HG03280 (cell line): ENCODE measurements at regions not wholly inside any gene's neighbourhood (a gene's known extent, or its start where the extent isn't known, plus 50 kb on each side); places are given as distances from the start of the nearest gene placed in this dataset.
"Not testable (repeated sequence)": the region's sequence is repeated elsewhere in the genome, so short reads cannot be mapped to it uniquely, and the experiment has no call there.

Experiments
- ATAC-seq: cut with Tn5 transposase; IDR thresholded peaks from one replicate; pipeline ENCODE4 v1.9.1; 2021; ENCODE audit warnings: mild to moderate bottlenecking, moderate library complexity; ENCODE audit not compliant: unreplicated experiment

DNA sequence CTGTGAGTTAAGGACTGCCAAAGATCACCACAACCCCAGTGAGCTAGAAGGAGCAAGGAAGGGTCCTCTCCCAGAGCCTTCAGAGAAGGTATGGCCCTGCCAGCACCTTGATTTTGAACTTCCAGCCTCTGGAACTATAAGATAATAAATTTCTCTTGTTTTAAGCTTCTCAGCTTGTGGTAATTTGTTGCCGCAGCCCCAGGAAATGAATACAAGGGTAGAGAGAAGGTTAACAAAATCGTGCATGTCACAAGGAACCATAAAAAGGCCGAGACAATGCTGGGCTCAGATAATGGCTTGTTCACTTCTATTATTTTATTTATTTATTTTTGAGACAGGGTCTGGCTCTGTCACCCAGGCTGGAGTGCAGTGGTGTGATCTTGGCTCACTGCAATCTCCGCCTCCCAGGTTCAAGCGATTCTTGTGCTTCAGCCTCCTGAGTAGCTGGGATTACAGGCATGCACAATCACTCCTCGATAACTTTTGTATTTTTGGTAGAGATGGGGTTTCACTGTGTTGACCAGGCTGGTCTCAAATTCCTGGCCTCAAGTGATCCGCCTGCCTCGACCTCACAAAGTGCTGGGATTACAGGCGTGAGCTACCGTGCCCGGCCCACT lies 71.5 kb downstream of the WSB1 start:
- ATAC-seq = not testable (repeated sequence)

DNA sequence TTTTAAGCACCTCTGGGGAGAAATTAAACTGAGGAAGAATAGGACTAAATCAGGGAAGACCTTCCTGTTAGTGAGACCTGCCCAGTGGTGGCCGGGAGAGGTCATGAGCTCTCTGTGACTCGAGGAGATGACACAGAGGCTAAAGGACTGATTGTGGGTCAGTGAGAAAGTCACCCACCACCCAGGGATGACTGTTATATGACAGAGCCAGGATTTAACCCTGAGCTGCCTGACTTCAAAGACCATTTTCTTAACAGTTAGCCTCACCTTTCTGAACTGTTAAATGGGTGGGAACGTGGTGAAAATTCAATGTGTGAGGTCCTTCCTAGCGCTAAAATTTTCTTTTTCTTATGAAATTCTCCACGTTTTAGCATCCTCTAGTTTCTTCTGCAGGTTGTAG lies 72.5 kb downstream of the WSB1 start:
- no peak for ATAC-seq

DNA sequence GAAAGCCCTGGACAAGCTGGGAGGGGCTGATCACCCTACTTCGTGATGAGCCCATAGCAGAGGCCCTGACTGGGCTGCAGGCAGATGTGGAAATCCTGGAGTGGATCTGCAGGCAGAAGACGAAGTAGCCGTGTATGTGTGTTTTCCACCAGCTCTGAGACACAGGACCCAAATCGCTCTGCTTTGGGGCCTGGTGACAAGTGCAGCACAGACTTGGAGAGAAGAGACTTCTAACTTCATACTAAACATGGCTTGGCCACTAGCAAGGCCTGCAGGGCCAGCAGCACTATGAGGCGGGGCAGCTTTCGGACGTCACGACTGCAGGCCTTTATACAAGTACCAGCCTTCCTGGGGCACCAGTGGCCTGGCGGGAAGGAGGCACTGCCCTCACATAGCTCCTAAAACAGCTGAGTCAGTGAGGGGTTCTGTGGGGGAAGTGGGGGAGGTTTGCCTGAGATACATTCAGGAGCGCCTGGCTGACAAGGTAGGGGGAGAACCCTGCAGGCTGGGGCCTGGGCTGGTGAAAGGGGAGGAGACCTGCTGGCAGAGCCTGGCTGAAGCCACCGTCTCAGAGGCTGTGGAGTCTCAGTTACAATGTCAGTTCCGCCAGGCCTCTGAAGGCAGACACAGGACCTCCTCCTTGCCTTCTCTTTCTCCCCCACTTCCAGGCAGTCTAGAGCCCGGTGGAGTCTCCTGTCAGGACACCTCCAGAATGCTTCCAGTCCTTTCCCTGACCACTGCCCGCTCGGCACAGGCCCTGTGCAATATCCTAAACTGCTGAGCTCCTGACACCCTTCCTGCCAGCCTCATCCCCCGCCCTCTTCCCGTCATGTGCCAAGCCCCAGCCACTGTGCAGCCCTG lies 73.4 kb downstream of the WSB1 start:
- no peak for ATAC-seq

DNA sequence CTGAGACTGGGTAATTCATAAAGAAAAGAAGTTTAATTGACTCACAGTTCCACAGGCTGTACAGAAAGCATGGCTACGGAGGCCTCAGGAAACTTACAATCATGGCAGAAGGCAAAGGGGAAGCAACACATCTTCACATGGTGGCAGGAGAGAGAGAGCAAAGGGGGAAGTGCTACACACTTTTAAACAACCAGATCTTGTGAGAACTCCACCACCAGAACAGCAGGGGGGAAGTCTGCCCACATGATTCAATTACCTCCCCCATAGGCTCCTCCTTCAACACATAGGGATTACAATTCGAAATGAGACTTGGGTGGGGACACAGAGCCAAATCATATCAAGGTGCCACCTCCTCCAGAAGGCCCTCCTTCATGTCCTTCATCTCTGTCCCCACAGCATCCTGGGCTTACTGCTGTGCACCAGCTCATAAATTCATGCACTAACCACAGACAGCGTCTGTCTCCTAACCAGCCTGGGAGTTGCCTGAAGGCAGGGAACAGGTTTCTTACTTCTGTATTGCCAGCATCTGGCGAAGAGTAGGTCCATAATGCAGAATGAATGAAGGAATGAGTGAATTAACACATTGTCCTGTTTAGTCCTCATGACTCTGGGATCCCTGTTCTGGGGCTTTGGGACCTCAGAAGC lies 74.4 kb downstream of the WSB1 start:
- ATAC-seq = no peak

DNA sequence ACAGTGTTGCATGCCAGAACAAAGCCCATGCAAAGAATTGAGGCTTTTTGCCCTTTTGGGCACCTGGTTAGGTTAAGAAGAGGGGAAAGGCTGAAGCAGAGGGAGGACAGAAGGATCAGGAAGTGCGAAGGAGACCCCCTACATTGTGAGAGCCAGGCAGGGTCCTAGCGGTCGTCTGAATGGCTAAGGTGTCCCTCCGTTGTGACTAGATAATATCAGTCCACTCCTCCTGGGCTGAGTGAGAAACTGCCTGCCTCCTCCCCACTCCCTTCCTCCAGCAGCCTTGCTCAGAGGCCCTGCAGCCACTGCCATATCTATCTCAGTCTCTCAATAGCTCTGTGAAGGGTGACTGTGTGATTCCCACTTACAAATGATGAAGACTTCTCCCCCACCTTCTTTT lies 75.1 kb downstream of the WSB1 start:
- ATAC-seq = no peak

DNA sequence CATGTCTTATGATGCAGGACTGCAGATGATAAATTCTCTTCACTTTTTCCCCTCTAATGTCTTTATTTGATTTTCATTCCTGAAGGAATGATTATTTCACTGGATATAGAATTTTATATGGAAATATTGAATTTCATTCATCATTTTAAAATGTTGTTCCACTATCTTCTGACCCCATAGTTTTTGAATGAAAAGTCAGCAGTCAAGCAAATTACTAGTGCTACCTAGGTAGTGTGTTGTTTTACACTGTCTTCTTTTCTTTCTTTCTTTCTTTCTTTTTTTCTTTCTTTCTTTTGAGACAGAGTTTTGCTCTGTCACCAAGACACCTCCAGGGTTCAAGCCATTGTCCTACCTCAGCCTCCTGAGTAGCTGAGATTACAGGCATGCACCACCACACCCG lies 76.9 kb downstream of the WSB1 start:
- no peak for ATAC-seq

DNA sequence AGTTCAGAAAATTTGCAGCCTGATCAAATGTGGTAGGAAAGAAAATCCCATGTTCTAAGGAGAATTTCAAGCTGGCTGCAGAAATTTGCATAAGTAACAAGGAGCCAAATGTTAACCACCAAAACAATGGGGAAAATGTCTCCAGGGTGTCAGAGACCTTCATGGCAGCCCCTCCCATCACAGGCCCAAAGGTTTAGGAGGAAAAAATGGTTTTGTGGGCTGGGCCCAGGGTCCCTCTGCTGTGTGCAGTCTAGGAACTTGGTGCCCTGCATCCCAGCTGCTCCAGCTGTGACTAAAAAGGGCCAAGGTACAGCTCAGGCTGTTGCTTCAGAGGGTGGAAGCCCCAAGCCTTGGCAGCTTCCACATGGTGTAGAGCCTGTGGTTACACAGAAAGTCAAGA lies 79.8 kb downstream of the WSB1 start:
- ATAC-seq = not testable (repeated sequence)

DNA sequence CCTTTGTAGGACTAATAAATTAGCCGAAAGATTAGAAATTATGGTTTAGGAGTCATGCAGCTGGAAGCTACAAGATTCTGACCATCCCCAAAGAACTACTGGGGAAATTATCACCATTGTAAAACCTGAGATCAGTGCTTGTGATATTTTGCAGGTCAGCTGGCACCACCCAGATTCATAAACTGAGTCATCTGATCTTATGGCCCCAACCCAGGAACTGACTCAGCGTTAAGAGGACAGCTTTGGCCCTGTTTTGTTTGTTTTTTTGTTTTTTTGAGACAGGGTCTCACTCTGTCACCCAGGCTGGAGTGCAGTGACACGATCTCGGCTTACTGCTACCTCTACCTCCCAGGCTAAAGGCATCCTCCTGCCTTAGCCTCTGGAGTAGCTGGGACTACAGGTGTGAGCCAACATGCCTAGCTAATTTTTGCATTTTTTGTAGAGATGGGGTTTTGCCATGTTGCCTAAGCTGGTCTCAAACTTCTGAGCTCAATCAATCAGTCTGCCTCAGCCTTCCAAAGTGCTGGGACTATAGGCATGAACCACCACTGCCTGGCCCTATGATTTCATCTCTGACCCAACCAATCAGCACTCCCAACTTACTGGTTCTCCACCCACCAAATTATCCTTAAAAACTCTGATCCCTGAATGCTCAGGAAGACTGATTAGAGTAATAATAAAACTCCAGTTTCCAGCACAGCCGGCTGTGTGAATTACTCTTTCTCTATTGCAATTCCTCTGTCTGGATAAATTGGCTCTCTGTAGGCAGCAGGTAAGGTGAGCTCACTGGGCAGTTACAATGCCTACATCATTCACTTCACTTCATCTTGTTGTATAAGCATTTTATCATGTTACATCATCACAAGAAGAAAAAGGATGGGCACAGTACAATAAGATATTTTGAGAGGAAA lies 79.4 kb upstream of the KSR1 start:
- ATAC-seq = no peak

DNA sequence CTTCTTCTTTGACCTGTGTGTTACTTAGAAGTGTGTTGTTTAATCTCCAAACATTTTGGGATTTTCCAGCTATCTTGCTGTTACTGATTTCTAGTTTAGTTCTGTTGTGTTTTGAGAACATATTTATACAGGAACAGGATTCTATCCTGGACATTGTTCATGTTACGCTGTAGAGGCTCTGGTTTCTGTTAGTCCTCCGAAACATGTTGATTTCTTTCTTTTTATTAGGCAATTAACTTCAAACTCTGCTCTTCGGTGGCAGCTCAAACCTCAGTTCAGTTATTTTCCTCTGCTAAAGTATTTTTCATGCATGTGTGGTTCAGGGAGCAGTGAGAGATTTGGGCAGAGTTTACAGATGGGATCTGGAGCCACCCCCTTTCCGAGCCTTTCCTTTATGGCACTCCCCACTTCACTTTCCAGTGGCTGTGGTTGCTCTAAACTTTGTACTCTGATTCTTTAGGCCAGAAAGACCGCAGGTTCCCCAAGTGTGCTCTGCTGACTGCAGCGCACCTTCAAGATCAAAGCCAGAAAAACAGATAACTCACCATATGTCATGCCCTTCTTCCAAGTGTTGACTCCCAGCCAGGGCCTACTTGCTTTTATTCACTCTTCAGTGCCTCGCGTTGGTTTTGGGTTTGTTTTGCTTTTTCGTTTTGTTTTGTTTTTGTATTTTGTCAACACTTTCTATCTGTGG lies 77.6 kb upstream of the KSR1 start:
- ATAC-seq = no peak

DNA sequence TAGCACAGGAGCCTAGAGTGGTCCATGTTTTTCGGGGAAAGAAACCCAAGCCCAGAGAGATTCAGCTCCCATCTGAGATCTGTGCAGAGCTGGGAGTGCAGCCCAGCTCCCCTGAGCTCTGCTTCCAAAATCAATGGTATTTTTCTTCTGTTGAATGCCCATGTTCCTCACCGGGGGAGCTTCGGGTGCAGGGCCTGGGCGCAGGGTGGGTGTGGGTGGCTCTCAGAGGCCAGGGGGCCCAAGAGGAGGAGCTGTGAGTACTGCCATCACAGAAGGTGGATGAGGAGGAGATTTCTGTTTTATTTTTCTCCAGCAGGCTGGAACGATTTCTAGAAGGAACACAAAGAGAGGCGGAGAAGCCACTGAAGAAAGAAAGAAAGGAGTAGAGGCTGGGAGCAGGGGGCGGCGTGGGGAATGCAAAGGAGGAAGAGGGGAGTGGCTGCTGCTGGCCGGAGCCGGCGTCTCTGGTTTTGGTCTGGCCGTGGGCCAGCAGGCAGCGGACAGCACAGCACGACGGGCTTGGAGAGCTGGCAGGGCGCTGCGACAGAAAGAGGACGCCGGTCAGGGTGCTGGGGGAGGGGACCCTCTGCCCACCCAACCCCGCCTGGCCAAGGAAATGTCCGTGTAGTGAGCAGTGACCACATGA lies 76.2 kb upstream of the KSR1 start:
- ATAC-seq = no peak

DNA sequence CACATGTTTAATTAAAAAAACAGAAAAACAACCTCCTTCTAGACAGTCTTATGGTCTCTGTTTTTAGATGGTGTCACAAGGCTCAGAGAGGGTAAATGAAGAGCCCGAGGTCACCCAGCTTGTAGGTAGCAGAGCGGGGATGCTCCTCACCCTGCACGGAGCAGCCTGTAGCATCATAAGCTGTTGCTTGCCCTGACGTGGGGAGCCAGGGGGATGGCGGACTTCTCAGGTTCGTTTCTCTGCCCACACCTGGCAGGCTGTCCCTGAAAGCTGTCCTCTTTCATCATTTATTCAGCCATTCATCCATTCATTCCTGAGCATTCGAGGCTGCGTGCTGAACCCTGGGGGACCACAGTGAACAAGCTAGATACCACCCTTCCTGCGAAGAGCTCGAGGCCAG lies 75.7 kb upstream of the KSR1 start:
- no peak for ATAC-seq

DNA sequence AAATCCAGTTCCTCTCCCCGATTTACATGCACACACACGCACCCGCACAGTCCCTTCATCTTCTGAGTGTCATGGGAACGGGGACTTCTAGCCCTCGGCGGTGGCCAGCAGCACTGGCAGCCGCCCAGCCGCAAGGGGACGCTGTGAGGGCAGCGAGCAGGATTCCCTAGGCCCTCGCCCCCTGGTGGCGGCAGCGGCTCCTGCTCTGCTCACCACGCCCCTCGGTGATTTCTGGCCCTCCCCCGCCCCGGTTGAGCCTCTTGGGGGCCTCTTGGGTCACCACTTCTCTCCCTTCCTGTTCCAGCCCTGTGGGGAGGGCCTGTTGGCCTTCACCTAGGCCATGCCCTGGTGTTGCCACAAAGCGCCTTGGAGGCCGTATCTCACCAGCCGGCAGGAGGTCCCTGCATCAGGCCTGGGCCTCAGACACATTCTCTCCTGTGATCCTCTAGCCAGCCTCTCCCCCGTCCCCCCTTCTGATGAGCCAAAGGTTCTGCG lies 75.2 kb upstream of the KSR1 start:
- ATAC-seq = peak; percentile 69

DNA sequence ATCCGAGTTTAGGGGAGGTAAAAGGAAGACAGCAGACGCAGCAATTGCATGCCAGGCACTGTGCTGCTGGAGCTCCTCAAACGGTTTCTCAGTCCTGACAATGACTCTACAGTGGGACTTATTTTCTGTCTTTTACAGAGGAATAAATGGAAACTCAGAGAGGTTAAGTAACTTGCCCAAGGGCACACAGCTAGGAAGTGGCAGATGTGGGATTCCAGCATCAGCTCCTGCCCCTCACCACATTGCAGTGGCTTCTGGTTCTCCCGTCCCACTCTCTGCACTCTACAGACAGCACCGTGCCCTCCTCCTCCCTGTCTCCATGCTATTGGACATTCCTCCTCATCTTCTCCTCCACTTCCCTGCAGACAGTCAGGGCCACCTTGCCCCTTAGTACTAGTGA lies 74.2 kb upstream of the KSR1 start:
- no peak for ATAC-seq

DNA sequence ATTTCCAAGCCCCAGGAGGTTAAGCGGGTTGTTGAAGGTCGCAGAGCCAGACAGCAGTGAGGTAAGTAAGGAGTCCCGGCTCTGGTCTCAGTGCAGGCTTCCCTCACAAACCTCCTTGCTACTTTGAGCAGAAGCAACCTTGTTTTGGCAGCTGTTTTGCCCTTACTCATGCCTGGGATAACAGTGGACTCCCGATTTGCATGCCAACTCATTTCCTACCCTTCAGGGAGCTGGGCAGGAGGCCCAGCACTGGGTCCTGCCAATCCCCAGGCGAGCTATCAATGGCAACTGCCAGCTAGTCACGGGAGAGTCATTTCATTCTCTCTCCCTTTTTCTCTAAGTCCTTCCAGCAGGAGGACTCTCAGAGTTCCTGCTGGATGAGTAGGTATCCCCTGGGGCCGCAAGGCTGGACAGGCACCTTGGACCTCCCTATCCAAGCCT lies 72.0 kb upstream of the KSR1 start:
- no peak for ATAC-seq

DNA sequence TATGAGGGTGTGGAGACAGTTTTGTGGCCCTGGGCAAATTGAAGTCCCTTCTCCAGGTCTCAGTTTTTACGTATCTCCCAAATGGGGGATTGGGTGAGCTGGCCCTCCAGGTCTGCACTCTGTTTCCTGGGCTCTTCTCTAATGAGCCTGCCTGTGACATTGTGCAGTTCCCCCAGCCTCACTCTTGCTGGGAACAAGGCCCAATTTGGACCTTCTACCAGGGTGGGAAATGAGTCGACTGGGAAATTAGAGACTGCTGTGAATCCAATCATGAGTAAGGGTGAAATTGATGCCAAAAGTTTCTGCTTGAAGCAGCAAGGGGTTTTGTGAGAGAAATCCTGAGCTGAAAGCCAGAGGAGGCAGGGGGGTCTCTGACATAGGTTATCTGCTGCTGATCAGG lies 71.5 kb upstream of the KSR1 start:
- ATAC-seq = no peak

DNA sequence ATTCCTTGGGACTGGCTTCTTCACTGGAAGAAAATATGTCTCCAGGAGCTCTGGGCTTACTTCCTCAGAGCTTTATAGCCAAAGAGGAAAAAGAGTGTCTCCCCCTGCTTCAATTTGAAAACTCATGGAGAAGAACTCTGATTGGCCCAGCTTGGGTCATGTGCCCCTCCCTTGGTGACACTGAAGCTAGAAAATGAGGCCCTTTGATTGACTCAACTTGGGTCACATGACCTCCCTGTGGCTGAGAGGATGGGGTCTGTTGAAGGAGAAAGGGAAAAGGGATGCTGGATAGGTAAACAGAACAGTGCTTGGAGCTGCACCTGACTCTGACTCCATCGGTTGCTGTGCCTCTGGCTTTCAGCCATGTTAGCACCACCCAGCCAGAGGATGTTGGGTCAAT lies 70.6 kb upstream of the KSR1 start:
- no peak for ATAC-seq

DNA sequence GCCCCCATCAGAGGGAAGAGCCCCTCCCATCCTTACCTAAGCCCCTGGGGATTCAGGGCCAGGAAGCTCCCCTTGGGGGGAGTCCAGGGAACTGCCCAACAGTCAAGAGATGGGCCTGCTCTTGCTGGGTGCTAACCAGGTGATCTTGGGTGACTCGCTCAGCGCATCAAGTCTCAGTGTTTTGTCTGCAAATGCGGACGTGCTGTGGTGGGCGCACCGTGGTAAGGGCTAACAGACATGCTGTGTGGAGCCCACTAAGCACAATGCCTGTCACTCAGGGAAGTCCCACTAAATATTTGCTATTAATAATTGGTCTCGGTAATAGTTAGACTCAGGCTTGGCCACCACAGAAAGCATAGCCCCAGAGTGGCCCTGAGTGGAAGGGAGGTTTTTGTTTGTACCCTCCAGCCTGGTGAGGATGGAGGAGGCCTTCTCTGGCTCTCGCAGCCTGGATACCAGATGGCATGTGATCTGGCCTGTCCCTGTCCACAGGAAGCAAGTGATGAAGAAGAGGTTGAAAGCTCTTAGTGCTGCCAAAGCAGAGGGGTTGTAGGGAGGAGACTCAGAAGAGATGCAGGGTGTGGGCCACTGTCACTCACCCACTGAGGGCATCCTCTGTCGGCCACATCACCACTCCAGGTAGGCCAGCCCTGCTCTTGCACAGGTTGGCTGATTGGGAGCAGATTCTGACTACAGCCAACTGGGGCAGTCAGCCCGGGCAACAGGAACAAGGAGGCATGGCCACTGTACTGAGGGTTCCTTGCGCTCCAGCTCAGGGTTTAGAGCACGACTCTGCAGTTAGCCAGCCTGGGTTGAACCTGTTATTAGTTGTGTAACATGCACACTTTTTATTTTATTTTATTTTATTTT lies 69.8 kb upstream of the KSR1 start:
- no peak for ATAC-seq

DNA sequence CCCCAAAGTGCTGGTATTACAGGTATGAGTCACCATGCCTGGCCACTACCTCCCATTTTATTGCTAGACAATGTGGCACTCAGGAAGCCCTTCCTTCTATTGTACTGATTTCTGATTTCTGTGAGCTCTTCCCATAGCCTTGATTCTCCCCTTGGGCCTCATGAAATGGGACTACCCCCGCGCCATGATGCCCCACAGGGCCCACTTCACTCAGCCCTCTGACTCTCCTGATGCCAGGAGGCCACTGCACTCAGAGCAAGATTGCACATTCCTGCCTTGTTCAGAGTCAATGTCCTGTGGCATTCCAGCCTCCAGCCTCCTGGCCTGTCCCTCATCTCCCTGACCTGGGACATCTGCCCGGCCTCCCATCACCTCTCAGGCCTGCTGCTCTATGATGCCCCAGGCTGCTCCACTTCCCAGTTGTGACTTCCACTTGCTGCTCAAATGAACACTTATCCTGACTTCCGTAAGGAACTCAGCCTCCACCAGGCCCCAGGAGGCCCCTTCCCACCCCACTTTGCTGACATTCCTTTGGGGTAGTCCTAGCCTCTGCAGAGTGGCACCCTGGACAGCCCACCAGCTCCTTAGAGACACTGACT lies 66.6 kb upstream of the KSR1 start:
- ATAC-seq = no peak
